ENCODE measurements at regions not wholly inside any gene's neighbourhood (a gene's known extent, or its start where the extent isn't known, plus 50 kb on each side); places are given as distances from the start of the nearest gene placed in this dataset.

- TF ChIP-seq CTCF (IDR thresholded peaks at IDR 0.05; ENCODE audit: low read depth, low read length, poor library complexity, severe bottlenecking): no peak
- TF ChIP-seq EZH2phosphoT487 (IDR thresholded peaks at IDR 0.05; ENCODE audit: borderline replicate concordance, low read length): no peak
These were observed 242.1 kb downstream of the GJA1 start for GRCh38 chr6:121677571-121677970.

Measured in DOHH2 (cell line).